B cell (primary cell): ENCODE measurements at regions not wholly inside any gene's neighbourhood (a gene's known extent, or its start where the extent isn't known, plus 50 kb on each side); places are given as distances from the start of the nearest gene placed in this dataset.

ENCODE experiments used
- ATAC-seq: fragments of 200-7000 bp; cut with Tn5 transposase; one replicate; pipeline ENCODE4 v1.10.0; 2021; ENCODE audit warnings: low read depth, mild to moderate bottlenecking, moderate number of reproducible peaks, moderate library complexity
- CTCF ChIA-PET: fragments of 350-600 bp; sonication (Branson Sonifier 250); formaldehyde crosslinking; loops from one replicate; lab custom pipeline; 2021; ENCODE audit warnings: antibody characterized with exemption, inconsistent platforms; lab: Charles Lee
- POLR2A ChIA-PET: fragments of 350-600 bp; sonication (Branson Sonifier 250); formaldehyde crosslinking; loops from one replicate; lab custom pipeline; 2021; ENCODE audit warnings: antibody characterized with exemption; lab: Charles Lee
- DNase-seq: peaks from one replicate; pipeline ENCODE4 v3.0.0; 2013
- H2AFZ ChIP-seq: 2 replicates; pipeline ENCODE4 v1.6.1; 2012; ENCODE audit warnings: mild to moderate bottlenecking, low read depth, low read length; ENCODE audit not compliant: insufficient read depth, poor library complexity, severe bottlenecking
- H3K27ac ChIP-seq, 2 donors: 1 replicate in 1 of 2; 2 replicates in 1 of 2; pipeline ENCODE4 v1.5.1; 2012 to 2013; ENCODE audit warnings: low read length in 2 of 2, mild to moderate bottlenecking in 2 of 2, moderate library complexity in 1 of 2
- H3K27me3 ChIP-seq, 4 experiments: fragments of 200-600 bp in 1 of 4; sonication (generic) in 1 of 4; replicated peaks in 1 of 4; 1 replicate in 2 of 4; 2 replicates in 2 of 4; pipeline versions ENCODE4 v1.6.1 to v1.7.0; 2013 to 2016; ENCODE audit warnings: low read length in 3 of 4, mild to moderate bottlenecking in 2 of 4, mixed read lengths in 1 of 4, moderate library complexity in 1 of 4; ENCODE audit not compliant: insufficient read depth in 4 of 4, control insufficient read depth in 3 of 4; ENCODE audit errors: control extremely low read depth in 1 of 4
- H3K36me3 ChIP-seq, 2 experiments: replicated peaks in 1 of 2; 1 replicate in 1 of 2; 2 replicates in 1 of 2; pipeline versions ENCODE4 v1.6.1 to v1.7.1; 2013; ENCODE audit warnings: low read length in 1 of 2; ENCODE audit not compliant: insufficient read depth in 2 of 2, control insufficient read depth in 1 of 2; ENCODE audit errors: control extremely low read depth in 1 of 2, extremely low read depth in 1 of 2
- H3K4me1 ChIP-seq, 2 donors: fragments of 200-600 bp in 1 of 2; sonication (generic) in 1 of 2; 1 replicate in 1 of 2; 2 replicates in 1 of 2; pipeline versions ENCODE4 v1.5.1 to v1.6.1; 2013 to 2017; ENCODE audit warnings: low read length in 2 of 2; ENCODE audit not compliant: control insufficient read depth in 2 of 2, insufficient read depth in 2 of 2
- H3K4me2 ChIP-seq: replicated peaks from 2 replicates; pipeline ENCODE3; 2012; ENCODE audit warnings: mild to moderate bottlenecking, low read depth, low read length; ENCODE audit not compliant: poor library complexity, severe bottlenecking
- H3K4me3 ChIP-seq, 5 experiments: fragments of 200-600 bp in 1 of 5; sonication (generic) in 1 of 5; 1 replicate in 3 of 5; 2 replicates in 2 of 5; pipeline versions ENCODE4 v1.5.1 to v1.7.0; 2011 to 2016; ENCODE audit warnings: low read length in 4 of 5, mild to moderate bottlenecking in 4 of 5, low read depth in 2 of 5, control low read depth in 1 of 5, moderate library complexity in 1 of 5; ENCODE audit not compliant: insufficient read depth in 1 of 5; ENCODE audit errors: control extremely low read depth in 1 of 5, extremely low read depth in 1 of 5
- H3K79me2 ChIP-seq: fragments of 200-600 bp; sonication (generic); one replicate; pipeline ENCODE4 v1.6.0; 2016; ENCODE audit warnings: low read length; ENCODE audit not compliant: control insufficient read depth, insufficient read depth
- H3K9ac ChIP-seq: fragments of 200-600 bp; sonication (generic); 2 replicates; pipeline ENCODE4 v1.6.1; 2017; ENCODE audit warnings: mild to moderate bottlenecking, low read length, moderate library complexity
- H3K9me3 ChIP-seq, 3 donors: one replicate each; pipeline versions ENCODE4 v1.6.1 to v1.7.1; 2013; ENCODE audit warnings: low read length in 2 of 3; ENCODE audit not compliant: control insufficient read depth in 2 of 3, insufficient read depth in 1 of 3; ENCODE audit errors: control extremely low read depth in 1 of 3
- H4K20me1 ChIP-seq: 2 replicates; pipeline ENCODE4 v1.6.0; 2012; ENCODE audit warnings: mild to moderate bottlenecking, low read length; ENCODE audit not compliant: insufficient read depth, control insufficient read depth, poor library complexity, severe bottlenecking
- H3K27ac Mint-ChIP-seq: one replicate; pipeline ENCODE4 v1.8.0; 2021; ENCODE audit warnings: mixed read lengths
- H3K27me3 Mint-ChIP-seq: one replicate; pipeline ENCODE4 v1.8.0; 2021; ENCODE audit warnings: mixed read lengths
- H3K4me1 Mint-ChIP-seq: one replicate; pipeline ENCODE4 v1.8.0; 2021; ENCODE audit warnings: mixed read lengths
- H3K4me3 Mint-ChIP-seq: one replicate; pipeline ENCODE4 v1.8.0; 2021; ENCODE audit warnings: mixed read lengths
- H3K9me3 Mint-ChIP-seq: one replicate; pipeline ENCODE4 v1.8.0; 2022; ENCODE audit warnings: mixed read lengths; ENCODE audit not compliant: insufficient read depth
- EZH2 ChIP-seq: IDR thresholded peaks from 2 replicates; pipeline ENCODE4 v1.6.1; 2012; ENCODE audit warnings: borderline replicate concordance, low read depth, mild to moderate bottlenecking, moderate library complexity, low read length; ENCODE audit not compliant: insufficient read depth, poor library complexity, severe bottlenecking
- WGBS: methylation state at CpG from one replicate; pipeline ENCODE4 v1.1.5; 2013; ENCODE audit warnings: missing lambda C conversion rate; ENCODE audit not compliant: insufficient coverage; 5-methylcytosine and 5-hydroxymethylcytosine counted together
- intact Hi-C: fragments of 100-400 bp; cut with micrococcal nuclease; formaldehyde crosslinking; loops from one replicate; pipeline ENCODE4 v1.10.0; 2022
- TF ChIP-seq, protein P1 (sequence below): fragments of 200-600 bp; IDR thresholded peaks from one replicate; pipeline ENCODE4 v1.8.0; 2022; ENCODE audit warnings: antibody characterized with exemption, mild to moderate bottlenecking

DNA sequence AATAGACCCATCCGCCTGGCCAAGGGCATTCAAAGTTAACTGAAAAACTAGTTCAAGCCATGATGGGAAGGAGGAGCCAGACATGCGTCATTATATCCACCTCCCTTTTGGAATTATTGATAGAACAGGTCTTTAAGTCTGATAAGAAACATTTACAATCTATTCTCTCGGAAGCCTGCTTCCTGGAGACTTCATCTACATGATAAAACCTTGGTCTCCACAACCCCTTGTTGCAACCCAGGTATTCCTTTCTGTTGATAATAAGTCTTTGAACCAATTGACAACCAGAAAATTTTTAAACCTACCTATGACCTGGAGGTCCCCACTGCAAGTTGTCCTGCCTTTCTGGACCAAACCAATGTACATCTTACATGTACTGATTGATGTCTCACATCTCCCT, 451.3 kb downstream of the NAF1 start:
- H3K4me3 ChIP-seq = no peak overlapping the region
- H3K9me3 Mint-ChIP-seq = peaks cover 2% of the 10 kb centered on the region

DNA sequence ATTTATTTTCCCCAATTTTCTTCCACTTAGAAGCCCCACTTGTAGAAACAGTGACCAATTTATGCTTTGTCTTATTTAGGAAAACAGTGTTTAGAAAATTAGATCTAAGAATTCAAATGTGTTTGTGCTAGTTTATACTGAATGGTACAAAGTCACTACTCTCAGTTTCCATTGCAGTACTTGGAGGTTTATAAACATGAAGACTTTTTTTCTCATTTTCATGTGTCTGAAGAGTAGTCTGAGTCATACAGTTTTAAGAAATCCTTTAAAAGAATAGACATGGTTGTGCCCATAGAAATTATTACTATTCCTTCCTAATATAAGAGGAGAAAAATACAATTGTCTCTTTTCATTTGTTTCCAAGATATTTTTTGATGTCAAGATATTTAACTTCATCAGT, 458.7 kb downstream of the NAF1 start:
- Histone ChIP-seq H3K4me3 (no peak overlapping the region), H3K79me2 (no peaks in the 10 kb centered on the region), H3K27ac (no peak overlapping the region), H3K9me3 (no peaks in the 10 kb centered on the region), H3K4me1 (no peaks in the 10 kb centered on the region), H2AFZ (no peak overlapping the region), H3K4me2 (no peak overlapping the region), H3K27me3 (no peaks in the 10 kb centered on the region), H3K36me3 (no peaks in the 10 kb centered on the region), H3K9ac (no peak overlapping the region), H4K20me1 (no peaks in the 10 kb centered on the region)
- ChIA-PET POLR2A (no interaction called here), CTCF (no interaction called here)
- no peak overlapping the region for H3K4me3 Mint-ChIP-seq
- intact Hi-C loops = no loop called here
- H3K27me3 Mint-ChIP-seq = no peaks in the 10 kb centered on the region
- no peaks in the 10 kb centered on the region for H3K9me3 Mint-ChIP-seq
- DNase-seq (no peak), ATAC-seq (no peak)
- no peak overlapping the region for H3K27ac Mint-ChIP-seq
- no peaks in the 10 kb centered on the region for H3K4me1 Mint-ChIP-seq
- TF ChIP-seq, protein P1, sequence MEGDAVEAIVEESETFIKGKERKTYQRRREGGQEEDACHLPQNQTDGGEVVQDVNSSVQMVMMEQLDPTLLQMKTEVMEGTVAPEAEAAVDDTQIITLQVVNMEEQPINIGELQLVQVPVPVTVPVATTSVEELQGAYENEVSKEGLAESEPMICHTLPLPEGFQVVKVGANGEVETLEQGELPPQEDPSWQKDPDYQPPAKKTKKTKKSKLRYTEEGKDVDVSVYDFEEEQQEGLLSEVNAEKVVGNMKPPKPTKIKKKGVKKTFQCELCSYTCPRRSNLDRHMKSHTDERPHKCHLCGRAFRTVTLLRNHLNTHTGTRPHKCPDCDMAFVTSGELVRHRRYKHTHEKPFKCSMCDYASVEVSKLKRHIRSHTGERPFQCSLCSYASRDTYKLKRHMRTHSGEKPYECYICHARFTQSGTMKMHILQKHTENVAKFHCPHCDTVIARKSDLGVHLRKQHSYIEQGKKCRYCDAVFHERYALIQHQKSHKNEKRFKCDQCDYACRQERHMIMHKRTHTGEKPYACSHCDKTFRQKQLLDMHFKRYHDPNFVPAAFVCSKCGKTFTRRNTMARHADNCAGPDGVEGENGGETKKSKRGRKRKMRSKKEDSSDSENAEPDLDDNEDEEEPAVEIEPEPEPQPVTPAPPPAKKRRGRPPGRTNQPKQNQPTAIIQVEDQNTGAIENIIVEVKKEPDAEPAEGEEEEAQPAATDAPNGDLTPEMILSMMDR = no peak
- no peak for TF ChIP-seq EZH2

More for the DNA sequence above, 451.3 kb downstream of the NAF1 start:
- TF ChIP-seq, protein P1 = no peak
- TF ChIP-seq EZH2 = no peak
- ChIA-PET POLR2A (no interaction called here), CTCF (no interaction called here)
- Histone ChIP-seq H3K9me3 (no peaks in the 10 kb centered on the region), H3K27ac (no peak overlapping the region), H3K4me1 (no peaks in the 10 kb centered on the region), H3K36me3 (no peaks in the 10 kb centered on the region), H2AFZ (no peak overlapping the region), H4K20me1 (no peaks in the 10 kb centered on the region), H3K79me2 (no peaks in the 10 kb centered on the region), H3K9ac (no peak overlapping the region), H3K4me2 (no peak overlapping the region), H3K27me3 (no peaks in the 10 kb centered on the region)
- DNase-seq (no peak), ATAC-seq (no peak)
- no peaks in the 10 kb centered on the region for H3K27me3 Mint-ChIP-seq
- intact Hi-C loops = no loop called here
- no peak overlapping the region for H3K27ac Mint-ChIP-seq
- no peak overlapping the region for H3K4me3 Mint-ChIP-seq
- H3K4me1 Mint-ChIP-seq = no peaks in the 10 kb centered on the region
- 100% methylated on average over 1 of the region's 3 CpGs for WGBS
